HG03571 (cell line): ENCODE measurements at regions not wholly inside any gene's neighbourhood (a gene's known extent, or its start where the extent isn't known, plus 50 kb on each side); places are given as distances from the start of the nearest gene placed in this dataset.
"Not testable (repeated sequence)": the region's sequence is repeated elsewhere in the genome, so short reads cannot be mapped to it uniquely, and the experiment has no call there.

ENCODE experiments used
- ATAC-seq: cut with Tn5 transposase; IDR thresholded peaks from one replicate; pipeline ENCODE4 v1.9.1; 2021; ENCODE audit not compliant: unreplicated experiment

GRCh38 chr6:44733868-44734267 is 346.4 kb downstream of the CDC5L start:
- ATAC-seq: no peak

GRCh38 chr6:44734886-44735629 is 347.6 kb downstream of the CDC5L start:
- no peak for ATAC-seq

- ATAC-seq: peak; percentile 46
Measured at GRCh38 chr6:44735630-44735963, 348.1 kb downstream of the CDC5L start.

- ATAC-seq: no peak
Measured at GRCh38 chr6:44737341-44737740, 349.8 kb downstream of the CDC5L start.

- no peak for ATAC-seq
Measured at GRCh38 chr6:44737829-44738528, 350.5 kb downstream of the CDC5L start.

GRCh38 chr6:44738601-44739146 is 351.2 kb downstream of the CDC5L start:
- ATAC-seq: peak; percentile 44

GRCh38 chr6:44739181-44739580 is 351.7 kb downstream of the CDC5L start:
- no peak for ATAC-seq

GRCh38 chr6:44740566-44741120 is 353.1 kb downstream of the CDC5L start:
- ATAC-seq: no peak

GRCh38 chr6:44742201-44742600 is 354.7 kb downstream of the CDC5L start:
- no peak for ATAC-seq

GRCh38 chr6:44742828-44743372 is 355.4 kb downstream of the CDC5L start:
- no peak for ATAC-seq

- not testable (repeated sequence) for ATAC-seq
Measured at GRCh38 chr6:44760116-44760515, 372.6 kb downstream of the CDC5L start.

- ATAC-seq: no peak
Measured at GRCh38 chr6:44761046-44761445, 373.5 kb downstream of the CDC5L start.

GRCh38 chr6:44762496-44762895 is 375.0 kb downstream of the CDC5L start:
- no peak for ATAC-seq

GRCh38 chr6:44771647-44772415 is 384.3 kb downstream of the CDC5L start:
- ATAC-seq: no peak

GRCh38 chr6:44772838-44773237 is 385.3 kb downstream of the CDC5L start:
- ATAC-seq: no peak

GRCh38 chr6:44775121-44775520 is 387.6 kb downstream of the CDC5L start:
- no peak for ATAC-seq

GRCh38 chr6:44776344-44776743 is 388.8 kb downstream of the CDC5L start:
- no peak for ATAC-seq

- ATAC-seq: no peak
Measured at GRCh38 chr6:44778513-44778912, 391.0 kb downstream of the CDC5L start.
